Occipital lobe (tissue), 1 donor: ENCODE measurements at regions not wholly inside any gene's neighbourhood (a gene's known extent, or its start where the extent isn't known, plus 50 kb on each side); places are given as distances from the start of the nearest gene placed in this dataset.
"Not testable (repeated sequence)": the region's sequence is repeated elsewhere in the genome, so short reads cannot be mapped to it uniquely, and the experiment has no call there.

Source experiments
- DNase-seq: peaks from one replicate; lab custom pipeline; 2025; lab: John Stamatoyannopoulos, UW

DNA sequence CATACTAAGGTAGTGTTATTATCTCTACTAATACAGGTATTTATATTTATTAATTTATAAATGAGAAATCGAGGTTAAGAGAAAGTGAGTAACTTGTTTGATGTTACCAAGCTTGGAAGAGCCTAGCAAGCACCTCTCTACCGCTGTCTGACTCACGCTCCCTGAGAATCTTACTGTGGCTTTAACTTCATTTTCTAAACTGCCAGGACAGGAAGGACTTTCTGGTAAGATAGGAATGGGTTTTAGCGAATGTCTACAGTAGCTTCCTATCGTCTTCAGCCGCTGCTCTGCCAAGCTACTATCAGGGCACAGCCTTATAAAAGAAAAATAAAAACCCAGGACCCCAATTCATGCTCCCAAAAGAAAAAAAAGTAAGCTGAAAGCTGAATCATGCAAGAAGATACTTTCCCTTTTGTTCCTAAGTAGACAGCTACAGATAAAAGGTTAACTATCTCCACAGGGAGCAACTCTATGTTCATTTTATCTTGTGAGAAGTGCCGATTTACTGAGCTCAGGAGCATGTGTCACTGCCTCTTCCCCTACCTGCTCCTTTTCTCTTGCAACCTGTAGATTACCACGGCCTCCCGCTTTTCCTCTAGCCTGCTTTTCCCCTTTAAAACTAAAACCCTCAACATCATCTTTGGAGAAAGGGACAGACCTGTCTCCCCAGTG lies 60.2 kb downstream of the THNSL1 start:
- DNase-seq: no peak

DNA sequence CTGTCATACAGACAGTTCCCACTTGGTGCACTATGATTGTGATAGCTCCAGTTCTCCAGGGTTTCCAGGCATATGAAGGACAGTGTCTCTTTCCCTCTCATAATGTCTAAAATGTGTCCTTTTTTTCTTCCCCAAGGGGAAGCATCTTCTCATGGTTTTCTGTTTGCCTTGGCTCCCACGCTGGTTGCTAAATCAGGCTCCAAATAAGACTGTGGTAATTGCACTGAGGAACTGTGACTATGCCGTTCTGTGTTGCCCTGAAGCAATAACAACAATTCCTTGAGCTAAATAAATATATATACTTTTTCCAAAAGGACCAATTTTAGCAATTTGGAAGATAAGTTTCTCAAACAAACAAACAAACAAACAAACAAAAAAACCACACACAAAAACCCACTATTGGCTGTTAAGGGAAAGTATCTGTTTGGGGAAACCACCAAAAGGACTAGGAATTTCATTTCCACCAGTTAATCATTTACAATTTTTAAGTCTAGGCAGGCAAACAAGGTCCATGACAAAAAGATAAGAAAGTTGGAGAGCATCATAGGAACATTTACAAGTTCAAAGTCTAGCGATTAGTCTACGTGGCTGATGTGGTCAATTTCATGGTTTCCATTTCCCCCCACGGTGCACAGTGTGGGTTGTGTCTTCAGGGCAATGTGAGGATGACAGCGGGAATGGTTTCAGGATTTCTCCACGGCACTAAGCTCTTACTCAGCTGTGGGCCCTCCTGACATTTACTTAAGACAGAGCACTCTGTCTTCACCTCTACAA lies 62.4 kb downstream of the THNSL1 start:
- DNase-seq: no peak

DNA sequence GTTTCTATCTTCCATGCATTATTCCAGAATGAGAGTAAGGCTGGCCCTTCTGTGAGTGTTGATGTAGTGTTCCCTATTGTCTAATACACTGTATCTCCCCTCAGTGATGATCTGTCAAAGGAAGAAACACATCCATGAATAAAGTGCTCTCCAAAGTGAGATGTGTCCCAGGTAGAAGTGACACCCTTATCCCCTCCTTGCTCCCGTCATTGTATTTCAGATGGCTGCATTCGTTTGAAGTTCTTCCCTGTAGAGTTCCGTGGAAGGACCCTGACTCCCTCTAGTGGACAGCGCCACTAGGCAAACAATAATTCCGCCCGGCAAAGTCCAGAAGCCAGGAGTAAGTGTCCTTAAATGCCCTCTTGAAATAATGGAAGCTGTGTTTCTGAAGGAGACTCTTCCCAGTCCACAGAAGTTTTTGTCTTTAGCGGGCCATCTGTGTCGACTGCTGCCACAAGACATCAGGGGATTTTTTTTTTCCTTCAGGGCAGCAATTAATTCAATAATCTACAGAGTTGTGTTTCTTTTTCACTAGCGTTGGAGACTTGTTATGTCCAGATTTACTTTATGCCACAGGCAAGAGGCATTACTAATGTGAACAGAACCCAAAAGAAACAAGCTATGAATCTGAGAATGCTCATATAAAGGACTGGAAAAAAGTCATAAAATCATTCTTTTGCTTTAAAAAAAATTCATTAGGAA lies 64.6 kb downstream of the THNSL1 start:
- DNase-seq: peak; percentile 81

DNA sequence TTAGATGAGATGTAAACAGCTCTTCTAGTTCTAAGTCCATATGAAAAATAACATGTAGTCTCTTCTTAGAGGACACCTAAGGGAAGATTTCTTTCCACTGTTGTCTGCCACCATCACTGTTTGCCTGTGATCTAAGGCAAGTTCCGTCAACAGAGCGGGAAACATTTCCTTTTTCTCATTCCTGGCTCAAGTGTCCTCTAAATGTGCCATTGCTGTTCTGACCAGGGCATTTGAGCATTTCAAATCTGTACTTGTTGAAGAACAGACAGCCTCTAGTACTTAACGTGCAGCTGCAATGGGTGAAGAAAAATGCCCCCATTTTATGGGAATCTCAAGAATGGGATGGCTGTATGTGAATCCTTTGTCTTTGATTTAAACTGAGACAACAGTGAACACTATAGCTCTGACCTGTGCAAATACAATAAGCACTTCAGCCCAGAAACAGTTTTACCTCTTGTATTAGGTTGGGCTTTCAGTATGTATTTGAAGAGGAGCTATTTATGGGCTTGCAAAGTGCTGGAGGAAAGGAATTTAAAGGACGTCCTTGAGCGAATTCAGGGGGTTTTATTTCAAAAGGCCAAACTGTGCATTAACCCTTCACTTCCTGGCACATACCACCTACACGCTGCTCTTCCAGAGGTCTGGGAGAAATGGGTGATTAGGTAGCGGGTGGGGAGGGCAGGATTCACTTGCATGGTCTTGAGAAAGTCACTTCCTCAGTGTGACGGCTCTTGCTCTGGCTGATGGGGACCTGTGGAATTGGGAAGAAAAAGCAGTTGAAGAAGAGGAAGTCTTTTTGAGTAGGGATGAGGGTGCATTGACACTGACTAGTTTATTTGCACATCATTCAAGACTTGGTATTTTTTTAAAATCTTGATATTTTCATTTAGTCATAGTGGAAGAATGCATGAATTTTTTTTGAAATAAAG lies 66.1 kb downstream of the THNSL1 start:
- no peak for DNase-seq

DNA sequence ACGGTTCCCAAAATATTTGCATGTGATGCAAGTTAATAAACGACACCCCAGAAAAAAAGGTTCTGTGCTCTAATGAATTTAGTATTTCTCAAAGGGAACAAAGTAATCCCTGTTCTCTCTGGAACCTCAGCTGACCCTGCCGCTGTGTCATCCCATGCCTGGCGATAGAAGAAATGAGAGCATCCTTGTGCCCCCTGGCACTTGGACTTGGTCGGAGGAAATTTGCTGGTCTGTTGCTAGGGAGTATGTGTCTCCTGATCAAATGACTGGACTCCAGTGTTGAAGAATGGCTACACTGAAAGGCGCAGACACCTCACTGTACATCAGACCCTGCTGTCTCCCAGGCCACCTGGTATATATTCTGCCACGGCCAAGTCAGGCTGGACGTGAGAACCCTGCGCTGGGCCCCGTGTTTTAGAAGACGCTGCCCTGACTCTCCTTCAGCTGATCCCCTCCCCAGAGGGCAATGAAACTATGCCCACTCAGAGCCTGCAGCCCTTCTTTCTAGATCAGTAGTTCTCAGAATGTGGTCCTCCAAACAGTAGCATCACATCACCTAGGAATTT lies 67.2 kb downstream of the THNSL1 start:
- no peak for DNase-seq

DNA sequence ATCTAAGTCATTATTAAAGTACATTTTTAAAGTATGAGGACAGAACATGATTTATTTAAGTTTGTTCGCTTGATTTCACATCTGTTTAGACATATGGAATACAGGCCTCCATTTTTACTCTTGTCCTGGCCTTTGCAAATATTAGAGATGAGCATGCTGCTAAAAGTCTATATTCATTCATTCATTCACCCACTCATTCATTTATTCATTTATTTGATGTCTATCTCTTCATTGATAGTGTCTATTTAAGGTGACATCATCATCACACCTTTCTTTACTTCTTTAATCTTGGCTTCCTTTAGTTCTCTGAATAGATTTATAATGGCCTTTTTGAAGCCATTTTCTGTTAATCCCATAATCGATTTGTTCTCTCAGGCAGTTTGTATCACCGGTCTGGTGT lies 68.0 kb downstream of the THNSL1 start:
- DNase-seq: no peak

DNA sequence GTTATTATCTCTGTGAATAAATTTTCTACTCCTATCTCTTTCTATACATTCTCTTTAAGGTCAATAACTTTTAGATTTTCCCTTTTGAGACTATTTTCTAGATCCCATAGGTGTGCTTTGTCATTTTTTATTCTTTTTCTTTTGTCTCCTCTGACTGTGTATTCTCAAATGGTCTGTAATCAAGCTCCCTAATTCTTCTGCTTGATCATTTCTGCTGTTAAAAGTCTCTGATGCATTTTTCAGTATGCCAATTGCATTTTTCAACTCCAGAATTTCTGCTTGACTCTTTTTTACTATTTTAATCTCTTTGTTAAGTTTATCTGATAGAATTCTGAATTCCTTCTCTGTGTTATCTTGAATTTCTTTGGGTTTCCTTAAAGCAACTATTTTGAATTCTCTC lies 78.2 kb downstream of the THNSL1 start:
- no peak for DNase-seq

DNA sequence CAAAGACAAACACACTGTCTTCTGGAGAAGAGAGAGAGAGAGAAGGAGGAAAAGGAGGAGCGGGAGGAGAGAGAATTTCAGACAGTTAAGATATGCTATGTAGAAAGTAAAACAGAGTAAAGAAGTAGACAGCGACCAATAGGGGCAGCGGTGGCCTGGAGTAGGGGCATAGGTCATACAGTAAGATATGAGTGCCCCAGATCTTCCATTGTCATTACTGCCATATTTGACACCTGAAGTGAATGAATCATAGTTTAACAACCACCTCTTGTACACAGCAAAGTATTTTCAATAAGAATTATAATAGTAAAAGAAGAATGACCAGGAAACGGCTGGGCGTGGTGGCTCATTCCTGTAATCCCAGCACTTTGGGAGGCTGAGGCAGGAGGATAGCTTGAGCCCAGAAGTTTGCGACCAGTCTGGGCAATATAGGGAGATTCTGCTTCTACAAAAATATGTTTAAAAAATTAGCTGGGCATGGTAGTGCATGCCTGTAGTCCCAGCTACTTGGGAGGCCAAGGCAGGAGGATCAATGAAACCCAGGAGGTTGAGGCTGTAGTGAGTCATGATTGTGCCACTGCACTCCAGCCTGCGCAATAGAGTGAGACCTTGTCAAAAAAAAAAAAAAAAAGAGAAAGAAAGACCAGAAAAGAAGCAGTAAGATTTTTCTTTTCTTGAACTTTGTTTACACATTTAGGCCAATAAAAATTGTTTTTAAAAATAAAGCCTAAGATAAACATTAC lies 77.0 kb upstream of the GPR158 start:
- DNase-seq: no peak

DNA sequence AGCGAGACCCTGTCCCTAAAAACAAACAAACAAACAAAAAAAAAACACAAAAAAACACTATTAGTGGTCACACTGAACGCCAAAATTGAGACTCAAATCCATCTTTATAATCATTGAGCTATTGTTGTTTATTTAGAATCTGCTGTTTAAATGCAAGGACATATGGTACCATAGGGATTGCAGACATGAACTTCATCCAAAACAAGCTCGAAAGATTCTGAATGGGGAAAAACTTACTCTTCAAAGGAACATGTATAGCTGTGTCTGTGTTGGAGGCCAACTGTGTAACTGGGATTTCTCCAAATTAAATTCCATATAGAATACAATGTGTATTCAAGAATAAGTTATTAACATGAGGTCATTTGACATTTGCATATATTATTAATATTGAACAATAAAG lies 74.7 kb upstream of the GPR158 start:
- no peak for DNase-seq

DNA sequence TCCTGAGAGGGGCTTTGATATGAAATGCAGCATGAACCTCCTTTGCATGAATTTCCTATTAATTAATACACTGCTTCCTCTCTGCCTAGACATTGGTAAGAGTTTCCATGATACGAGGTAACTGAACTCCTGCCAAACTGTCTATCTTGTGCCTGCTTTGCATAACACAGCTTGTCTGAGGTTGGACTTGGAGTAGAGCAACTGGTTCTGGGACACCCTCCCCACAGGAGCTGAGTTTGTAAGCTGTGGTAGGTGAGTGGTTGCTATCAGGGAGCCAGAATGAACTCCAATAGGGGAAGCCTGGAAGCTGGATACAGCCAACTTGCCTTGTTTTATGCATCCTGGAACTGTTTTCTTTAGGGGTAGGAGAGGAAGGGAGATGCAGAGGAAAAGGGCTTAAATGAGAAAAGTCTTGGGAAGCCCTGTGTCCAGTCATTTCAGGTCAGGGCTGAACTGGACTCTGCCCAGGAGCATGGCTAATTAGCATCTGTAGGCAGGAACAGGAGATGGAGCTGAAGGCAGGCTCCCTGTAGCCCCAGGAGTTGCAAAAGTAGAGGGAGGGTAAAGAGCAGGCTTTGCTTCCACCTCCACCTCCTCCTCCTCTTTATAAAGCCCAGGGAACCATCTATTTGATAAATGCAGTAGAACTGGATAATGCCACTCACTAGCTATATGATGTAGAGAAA lies 73.2 kb upstream of the GPR158 start:
- no peak for DNase-seq

DNA sequence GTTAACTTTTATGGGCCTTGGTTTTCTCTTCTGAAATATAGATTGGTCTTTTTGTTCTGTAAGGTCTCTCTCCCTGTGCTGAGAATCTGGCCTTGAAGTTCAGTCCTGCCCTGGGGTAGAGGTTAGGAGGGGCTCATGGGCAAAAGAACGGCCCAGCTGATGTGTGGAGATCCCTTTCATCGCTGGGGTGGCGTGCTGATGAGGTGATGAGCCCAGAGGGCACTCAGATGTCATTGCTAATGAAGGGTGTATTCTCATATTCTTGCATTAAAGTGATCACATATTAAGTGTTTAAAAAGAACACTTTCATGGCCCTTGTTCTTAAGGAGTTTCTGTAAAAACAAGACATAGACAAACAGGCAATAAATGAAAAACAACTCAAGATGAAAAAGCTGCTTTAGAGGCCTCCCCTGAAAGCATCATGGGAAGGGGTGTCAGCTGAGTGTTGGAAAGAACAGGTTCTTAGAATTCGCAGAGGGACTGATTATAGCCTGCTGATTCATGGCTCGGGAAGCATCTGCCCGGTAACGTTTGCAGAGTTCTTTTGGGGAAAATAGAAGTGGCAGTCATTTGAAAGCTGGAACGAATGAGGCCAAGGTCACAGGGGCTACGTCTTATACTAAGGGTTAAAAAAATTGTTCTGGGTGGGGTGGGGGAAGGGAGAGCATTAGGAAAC lies 72.5 kb upstream of the GPR158 start:
- DNase-seq: no peak

DNA sequence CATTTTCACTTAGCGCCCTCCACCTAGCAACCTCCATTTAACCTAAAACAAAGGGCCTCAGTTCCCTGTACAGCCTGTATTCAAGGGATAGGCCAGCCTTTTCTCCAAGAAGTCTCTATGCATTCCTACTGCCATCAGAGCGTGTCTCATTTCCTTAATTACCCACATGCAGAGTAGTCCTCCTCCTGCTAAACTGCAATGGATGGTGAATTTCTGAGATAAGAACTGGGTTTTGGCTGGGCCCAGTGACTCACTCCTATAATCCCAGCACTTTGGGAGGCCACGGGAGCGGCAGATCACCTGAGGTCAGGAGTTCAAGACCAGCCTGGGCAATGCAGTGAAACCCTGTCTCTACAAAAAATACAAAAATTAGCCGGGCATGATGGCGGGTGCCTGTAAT lies 71.1 kb upstream of the GPR158 start:
- no peak for DNase-seq

DNA sequence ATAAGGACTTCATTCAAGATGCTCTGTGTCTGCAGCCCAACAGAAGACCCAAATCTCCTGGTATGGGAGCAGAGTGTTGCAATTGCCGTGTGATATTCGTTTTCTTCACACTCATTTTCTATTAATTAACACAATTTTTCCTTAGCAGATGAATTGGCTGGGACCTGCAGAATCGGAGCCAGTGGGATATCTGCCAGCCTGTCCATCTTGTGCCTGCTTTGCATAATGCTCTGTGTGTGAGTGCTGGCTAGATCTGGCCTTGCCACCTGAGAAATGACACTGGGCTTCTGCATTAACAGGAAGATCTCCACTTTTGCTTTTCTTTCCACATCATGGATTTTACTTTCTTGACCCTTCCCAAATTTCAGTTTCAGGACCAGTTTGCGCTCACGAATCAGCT lies 70.4 kb upstream of the GPR158 start:
- DNase-seq: no peak

DNA sequence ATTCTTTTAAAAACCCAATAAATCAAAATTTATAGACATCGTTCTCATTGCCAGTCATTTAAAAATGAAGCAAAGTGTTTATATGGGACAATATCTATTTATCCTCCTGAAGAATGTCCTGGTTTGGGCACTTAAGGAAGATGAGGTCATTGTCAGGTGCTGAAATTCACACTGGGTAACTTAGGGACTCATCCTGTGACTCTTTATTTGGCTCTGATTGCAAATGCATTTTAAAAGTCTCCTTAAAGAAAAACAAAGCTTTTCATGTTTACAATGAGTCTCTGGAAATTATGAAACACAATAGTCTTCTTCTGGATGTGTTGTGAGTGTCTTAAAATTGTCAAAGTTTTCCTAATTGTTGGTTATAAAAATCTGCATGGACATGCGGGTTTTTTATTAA lies 69.5 kb upstream of the GPR158 start:
- no peak for DNase-seq

DNA sequence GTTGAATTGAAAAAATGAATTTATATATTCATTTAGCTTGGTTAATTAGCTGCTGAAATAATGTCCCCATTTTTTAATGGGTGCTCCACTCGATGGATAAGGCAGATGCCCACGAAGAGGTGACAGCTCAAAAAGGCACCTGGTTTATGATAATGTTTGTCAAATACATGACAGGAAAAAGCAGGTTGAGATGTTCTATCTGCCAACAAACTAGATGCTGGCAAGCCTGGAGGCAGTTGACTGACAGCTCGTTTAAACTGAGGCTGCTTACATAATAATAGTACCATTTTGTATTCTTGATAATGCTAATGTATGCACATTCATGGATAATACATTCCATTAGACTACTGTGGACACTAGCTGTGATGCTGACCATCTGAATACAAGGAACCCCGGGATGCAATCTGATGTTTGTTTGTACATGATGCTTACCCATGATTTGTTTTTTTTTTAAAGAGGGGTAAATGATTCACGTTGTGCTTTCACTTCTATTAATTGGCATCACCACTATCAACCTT lies 69.0 kb upstream of the GPR158 start:
- DNase-seq: no peak

DNA sequence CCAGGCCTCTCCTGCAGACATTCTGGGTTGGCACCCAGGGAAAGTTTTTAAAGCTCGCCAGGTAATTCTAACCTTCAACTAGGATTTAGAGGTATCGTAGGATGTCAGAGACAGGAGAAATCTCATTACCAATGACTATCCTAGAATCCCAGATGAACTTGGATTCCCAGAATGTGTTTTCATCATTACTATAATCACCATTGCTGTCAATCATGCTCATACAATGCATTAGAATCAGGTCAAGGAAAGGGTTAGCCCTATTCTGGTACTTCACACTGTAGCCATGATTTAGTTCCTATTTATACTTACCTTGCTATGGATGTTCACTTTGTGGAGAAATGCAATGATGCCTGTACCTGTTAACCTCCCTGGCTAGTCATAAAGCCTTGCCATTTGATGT lies 67.0 kb upstream of the GPR158 start:
- DNase-seq: no peak

DNA sequence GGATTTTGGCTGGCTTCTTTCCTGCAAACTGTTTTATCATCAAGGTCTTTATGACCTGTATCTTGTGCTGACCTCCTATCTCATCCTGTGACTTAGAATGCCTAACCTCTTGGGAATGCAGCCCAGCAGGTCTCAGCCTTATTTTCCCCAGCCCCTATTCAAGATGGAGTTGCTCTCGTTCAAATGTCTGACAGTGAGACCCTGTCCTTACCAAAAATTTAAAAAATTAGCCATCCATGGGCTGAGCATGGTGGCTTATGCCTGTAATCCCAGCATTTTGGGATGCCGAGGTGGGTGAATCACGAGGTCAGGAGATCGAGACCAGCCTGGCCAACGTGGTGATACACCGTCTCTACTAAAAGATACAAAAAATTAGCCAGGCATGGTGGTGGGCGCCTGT lies 64.9 kb upstream of the GPR158 start:
- DNase-seq: not testable (repeated sequence)

DNA sequence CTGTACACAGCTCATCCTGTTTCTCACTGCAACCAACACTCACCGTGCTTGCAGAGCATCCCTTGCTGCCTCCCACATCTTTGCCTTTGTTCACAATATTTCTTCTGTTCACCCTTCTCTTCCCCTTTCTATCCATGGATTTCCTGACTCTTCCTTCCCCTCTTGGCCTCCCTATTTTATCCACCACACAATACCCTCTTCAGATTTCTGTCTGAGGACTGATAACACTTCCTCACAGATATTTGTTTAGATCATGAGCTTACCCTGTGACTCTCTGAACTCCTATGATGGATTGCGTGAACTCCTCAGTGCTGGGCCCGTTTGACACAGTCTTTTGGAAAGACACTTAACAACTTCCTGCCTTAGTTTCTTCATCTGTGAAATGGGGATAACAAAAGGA lies 62.8 kb upstream of the GPR158 start:
- DNase-seq: no peak
